ENCODE measurements at regions not wholly inside any gene's neighbourhood (a gene's known extent, or its start where the extent isn't known, plus 50 kb on each side); places are given as distances from the start of the nearest gene placed in this dataset.

DNA sequence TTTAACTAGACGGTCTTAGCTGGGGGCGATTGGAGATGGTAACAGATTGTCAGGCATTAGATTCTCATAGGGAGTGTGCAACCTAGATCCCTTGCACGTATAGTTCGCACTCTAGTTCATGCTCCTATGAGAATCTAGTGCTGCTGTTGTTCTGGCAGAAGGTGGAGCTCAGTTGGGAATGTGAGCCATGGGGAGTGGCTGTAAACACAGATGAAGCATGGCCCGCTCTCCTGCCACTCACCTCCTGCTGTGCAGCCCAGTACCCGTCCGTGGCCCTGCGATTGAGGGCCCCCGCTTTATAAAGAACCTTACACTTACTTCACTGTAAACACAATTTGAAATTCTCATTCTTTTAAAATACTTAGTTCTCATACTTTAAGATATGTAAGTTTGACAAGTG is 339.4 kb downstream of the CDH26 start:
- TF ChIP-seq, protein P1, sequence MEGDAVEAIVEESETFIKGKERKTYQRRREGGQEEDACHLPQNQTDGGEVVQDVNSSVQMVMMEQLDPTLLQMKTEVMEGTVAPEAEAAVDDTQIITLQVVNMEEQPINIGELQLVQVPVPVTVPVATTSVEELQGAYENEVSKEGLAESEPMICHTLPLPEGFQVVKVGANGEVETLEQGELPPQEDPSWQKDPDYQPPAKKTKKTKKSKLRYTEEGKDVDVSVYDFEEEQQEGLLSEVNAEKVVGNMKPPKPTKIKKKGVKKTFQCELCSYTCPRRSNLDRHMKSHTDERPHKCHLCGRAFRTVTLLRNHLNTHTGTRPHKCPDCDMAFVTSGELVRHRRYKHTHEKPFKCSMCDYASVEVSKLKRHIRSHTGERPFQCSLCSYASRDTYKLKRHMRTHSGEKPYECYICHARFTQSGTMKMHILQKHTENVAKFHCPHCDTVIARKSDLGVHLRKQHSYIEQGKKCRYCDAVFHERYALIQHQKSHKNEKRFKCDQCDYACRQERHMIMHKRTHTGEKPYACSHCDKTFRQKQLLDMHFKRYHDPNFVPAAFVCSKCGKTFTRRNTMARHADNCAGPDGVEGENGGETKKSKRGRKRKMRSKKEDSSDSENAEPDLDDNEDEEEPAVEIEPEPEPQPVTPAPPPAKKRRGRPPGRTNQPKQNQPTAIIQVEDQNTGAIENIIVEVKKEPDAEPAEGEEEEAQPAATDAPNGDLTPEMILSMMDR (IDR thresholded peaks at IDR 0.05; ENCODE audit: insufficient read depth, low read length) = no peak
- TF ChIP-seq GABPA (IDR thresholded peaks at IDR 0.05; ENCODE audit: low read depth) = no peak
- TF ChIP-seq, protein P2, sequence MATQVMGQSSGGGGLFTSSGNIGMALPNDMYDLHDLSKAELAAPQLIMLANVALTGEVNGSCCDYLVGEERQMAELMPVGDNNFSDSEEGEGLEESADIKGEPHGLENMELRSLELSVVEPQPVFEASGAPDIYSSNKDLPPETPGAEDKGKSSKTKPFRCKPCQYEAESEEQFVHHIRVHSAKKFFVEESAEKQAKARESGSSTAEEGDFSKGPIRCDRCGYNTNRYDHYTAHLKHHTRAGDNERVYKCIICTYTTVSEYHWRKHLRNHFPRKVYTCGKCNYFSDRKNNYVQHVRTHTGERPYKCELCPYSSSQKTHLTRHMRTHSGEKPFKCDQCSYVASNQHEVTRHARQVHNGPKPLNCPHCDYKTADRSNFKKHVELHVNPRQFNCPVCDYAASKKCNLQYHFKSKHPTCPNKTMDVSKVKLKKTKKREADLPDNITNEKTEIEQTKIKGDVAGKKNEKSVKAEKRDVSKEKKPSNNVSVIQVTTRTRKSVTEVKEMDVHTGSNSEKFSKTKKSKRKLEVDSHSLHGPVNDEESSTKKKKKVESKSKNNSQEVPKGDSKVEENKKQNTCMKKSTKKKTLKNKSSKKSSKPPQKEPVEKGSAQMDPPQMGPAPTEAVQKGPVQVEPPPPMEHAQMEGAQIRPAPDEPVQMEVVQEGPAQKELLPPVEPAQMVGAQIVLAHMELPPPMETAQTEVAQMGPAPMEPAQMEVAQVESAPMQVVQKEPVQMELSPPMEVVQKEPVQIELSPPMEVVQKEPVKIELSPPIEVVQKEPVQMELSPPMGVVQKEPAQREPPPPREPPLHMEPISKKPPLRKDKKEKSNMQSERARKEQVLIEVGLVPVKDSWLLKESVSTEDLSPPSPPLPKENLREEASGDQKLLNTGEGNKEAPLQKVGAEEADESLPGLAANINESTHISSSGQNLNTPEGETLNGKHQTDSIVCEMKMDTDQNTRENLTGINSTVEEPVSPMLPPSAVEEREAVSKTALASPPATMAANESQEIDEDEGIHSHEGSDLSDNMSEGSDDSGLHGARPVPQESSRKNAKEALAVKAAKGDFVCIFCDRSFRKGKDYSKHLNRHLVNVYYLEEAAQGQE (IDR thresholded peaks at IDR 0.05; ENCODE audit: insufficient replicate concordance, low read depth) = no peak
- no peak for TF ChIP-seq POLR2AphosphoS5 (IDR thresholded peaks at IDR 0.05; ENCODE audit: low read depth)
- TF ChIP-seq SPI1 (IDR thresholded peaks at IDR 0.05; ENCODE audit: borderline replicate concordance, low read depth) = no peak

All from HL-60 (cell line).